Breast epithelium (tissue), 3 donors: ENCODE measurements at regions not wholly inside any gene's neighbourhood (a gene's known extent, or its start where the extent isn't known, plus 50 kb on each side); places are given as distances from the start of the nearest gene placed in this dataset.

Source experiments
- CTCF ChIP-seq, 3 donors: fragments of 450-650 bp; IDR thresholded peaks; one replicate each; pipeline ENCODE4 v1.5.1; 2016 to 2017; ENCODE audit warnings: antibody characterized with exemption in 3 of 3, mild to moderate bottlenecking in 3 of 3, moderate library complexity in 3 of 3
- POLR2A ChIP-seq: fragments of 450-650 bp; IDR thresholded peaks from one replicate; pipeline ENCODE4 v1.6.1; 2016; ENCODE audit warnings: antibody characterized with exemption, mild to moderate bottlenecking, moderate library complexity

GRCh38 chr1:199508653-199509052 lies 518.9 kb upstream of the NR5A2 start:
- TF ChIP-seq POLR2A (no peak), CTCF (IDR thresholded peaks at IDR 0.05) (no peak)
